Stimulated activated memory B cell treated with anti-CD40 and anti-IgM and Interleukin-4, amounts not matched to agents 10 μg/mL and 1 μg/mL and 100 μg/mL, for 72 hours (primary cell): ENCODE measurements at regions not wholly inside any gene's neighbourhood (a gene's known extent, or its start where the extent isn't known, plus 50 kb on each side); places are given as distances from the start of the nearest gene placed in this dataset.
A peak's percentile ranks its signal among the peaks of the same experiment; 100 is the strongest.

Experiments used
- ATAC-seq: fragments of 150-1000 bp; cut with Tn5 transposase; 2 replicates; pipeline ENCODE4 v1.10.0; 2021
- H3K27ac Mint-ChIP-seq: one replicate; pipeline ENCODE4 v1.8.0; 2022; ENCODE audit warnings: mild to moderate bottlenecking, mixed read lengths
- H3K27me3 Mint-ChIP-seq: one replicate; pipeline ENCODE4 v1.8.0; 2022; ENCODE audit warnings: mixed read lengths
- H3K36me3 Mint-ChIP-seq: one replicate; pipeline ENCODE4 v1.8.0; 2022; ENCODE audit warnings: mixed read lengths
- H3K4me1 Mint-ChIP-seq: one replicate; pipeline ENCODE4 v1.8.0; 2022; ENCODE audit warnings: mixed read lengths
- H3K4me3 Mint-ChIP-seq: one replicate; pipeline ENCODE4 v1.8.0; 2022; ENCODE audit warnings: mild to moderate bottlenecking, moderate library complexity, mixed read lengths
- H3K9me3 Mint-ChIP-seq: one replicate; pipeline ENCODE4 v1.8.0; 2022; ENCODE audit warnings: mixed read lengths

DNA sequence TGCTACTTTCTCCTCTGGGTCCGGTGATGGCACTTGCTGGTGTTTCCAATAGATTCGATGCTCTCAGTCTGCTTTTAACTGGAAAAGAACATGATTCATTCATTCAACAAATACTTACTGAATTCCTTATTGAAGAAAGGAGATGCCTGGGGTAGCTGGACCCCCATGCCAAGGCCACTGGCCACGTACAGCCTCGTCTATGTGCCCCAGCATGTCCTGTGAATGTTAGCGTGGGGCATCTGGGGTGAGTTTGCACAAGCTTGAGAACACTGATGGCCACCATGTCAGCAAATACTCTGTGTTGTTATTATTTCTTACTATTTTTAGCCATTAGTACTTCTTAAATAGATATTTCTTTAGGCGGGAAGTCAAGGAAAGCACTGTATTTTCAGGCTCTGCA is 112.0 kb upstream of the OXGR1 start:
- no peak overlapping the region for H3K27ac Mint-ChIP-seq
- peaks cover 8% of the 10 kb centered on the region for H3K4me1 Mint-ChIP-seq
- no peaks in the 10 kb centered on the region for H3K36me3 Mint-ChIP-seq
- ATAC-seq, result no peak
- no peaks in the 10 kb centered on the region for H3K9me3 Mint-ChIP-seq
- peaks cover 26% of the 10 kb centered on the region for H3K27me3 Mint-ChIP-seq
- H3K4me3 Mint-ChIP-seq, result no peak overlapping the region

DNA sequence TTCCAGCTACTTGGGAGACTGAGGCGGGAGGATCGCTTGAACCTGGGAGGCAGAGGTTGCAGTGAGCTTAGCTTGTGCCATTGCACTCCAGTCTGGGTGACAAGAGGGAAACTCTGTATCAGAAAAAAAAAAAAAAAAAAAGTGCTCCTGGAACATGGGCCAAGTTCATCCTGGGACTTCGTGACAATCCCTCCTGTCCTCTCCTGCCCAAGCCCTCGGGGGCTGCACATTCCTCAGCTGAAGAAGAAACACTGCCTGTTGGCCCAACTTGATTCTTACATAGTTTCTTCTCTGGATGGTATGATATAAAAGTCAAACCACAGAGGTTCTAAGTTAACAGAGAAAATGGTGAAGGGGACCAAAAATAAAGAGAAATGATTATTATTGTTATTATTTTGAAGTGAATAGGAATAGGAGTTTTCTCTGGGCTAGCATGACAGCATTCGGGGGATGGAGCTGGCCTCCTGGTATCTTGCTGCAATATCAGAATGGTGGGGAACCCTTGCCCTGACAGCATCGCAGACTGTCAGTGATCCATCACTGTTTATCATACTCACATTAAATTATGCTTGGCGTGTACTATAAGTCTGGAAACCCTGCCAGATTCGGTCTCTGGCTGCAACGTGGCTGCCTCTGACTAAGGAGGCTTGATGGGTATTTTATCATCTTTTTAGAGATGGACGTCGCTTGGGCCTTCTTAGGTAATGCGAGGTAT is 113.7 kb upstream of the OXGR1 start:
- no peak for ATAC-seq
- no peak overlapping the region for H3K27ac Mint-ChIP-seq
- H3K36me3 Mint-ChIP-seq, result no peaks in the 10 kb centered on the region
- H3K27me3 Mint-ChIP-seq, result peaks cover 21% of the 10 kb centered on the region
- peaks cover 8% of the 10 kb centered on the region for H3K4me1 Mint-ChIP-seq
- H3K4me3 Mint-ChIP-seq, result no peak overlapping the region
- H3K9me3 Mint-ChIP-seq, result no peaks in the 10 kb centered on the region

DNA sequence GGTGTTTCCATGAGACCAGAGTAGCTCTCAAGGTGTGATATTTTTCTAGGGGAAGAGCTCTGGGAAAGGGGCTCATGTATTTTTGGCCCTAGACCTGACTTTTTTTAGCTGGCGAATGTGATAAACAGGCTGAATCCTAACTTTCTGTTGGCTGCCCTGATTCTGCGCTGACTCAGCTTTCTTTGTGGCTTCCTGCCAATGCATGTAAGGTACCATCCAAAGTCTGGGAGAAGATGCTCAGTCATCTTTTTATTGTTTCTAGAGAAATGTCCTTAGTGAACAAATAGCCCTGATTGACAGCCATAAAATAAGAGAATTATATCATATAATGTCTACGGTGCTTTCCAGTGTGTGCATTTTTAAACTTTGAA is 113.6 kb upstream of the MBNL2 start:
- Mint-ChIP-seq H3K27ac (no peak overlapping the region), H3K4me3 (no peak overlapping the region)

DNA sequence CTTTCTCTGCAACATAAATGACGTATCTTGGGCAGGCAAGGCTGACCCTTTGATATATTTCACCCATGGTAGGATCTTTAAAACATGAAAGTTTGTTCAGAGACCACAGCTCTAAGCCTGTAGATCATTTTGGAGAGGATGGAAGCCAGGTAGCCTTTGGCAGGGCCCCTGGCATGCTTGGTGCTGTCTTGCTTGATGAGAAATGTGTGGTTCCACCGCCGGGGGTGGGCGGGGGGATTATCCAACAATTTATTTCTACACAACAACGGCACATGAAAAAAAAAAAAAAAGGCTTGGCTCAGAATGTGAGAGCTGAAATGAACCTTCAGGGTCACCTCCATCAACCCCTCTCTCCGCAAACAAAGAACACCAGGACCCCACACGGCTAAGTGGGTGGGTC is 112.9 kb upstream of the MBNL2 start:
- Mint-ChIP-seq H3K4me3 (no peak overlapping the region), H3K27me3 (peaks cover 21% of the 10 kb centered on the region), H3K4me1 (peaks cover 8% of the 10 kb centered on the region), H3K9me3 (no peaks in the 10 kb centered on the region), H3K36me3 (no peaks in the 10 kb centered on the region), H3K27ac (no peak overlapping the region)
- no peak for ATAC-seq

More for the DNA sequence above, 113.6 kb upstream of the MBNL2 start:
- no peaks in the 10 kb centered on the region for H3K9me3 Mint-ChIP-seq
- H3K36me3 Mint-ChIP-seq, result no peaks in the 10 kb centered on the region
- peaks cover 21% of the 10 kb centered on the region for H3K27me3 Mint-ChIP-seq
- ATAC-seq, result no peak
- H3K4me1 Mint-ChIP-seq, result peaks cover 8% of the 10 kb centered on the region

- no peak overlapping the region for H3K27ac Mint-ChIP-seq
- no peaks in the 10 kb centered on the region for H3K9me3 Mint-ChIP-seq
- H3K4me3 Mint-ChIP-seq, result no peak overlapping the region
- no peaks in the 10 kb centered on the region for H3K36me3 Mint-ChIP-seq
- peak; percentile 88 for ATAC-seq
- H3K27me3 Mint-ChIP-seq, result peaks cover 18% of the 10 kb centered on the region
- peaks cover 8% of the 10 kb centered on the region for H3K4me1 Mint-ChIP-seq
Measured at GRCh38 chr13:97109841-97110492, 112.2 kb upstream of the MBNL2 start.

DNA sequence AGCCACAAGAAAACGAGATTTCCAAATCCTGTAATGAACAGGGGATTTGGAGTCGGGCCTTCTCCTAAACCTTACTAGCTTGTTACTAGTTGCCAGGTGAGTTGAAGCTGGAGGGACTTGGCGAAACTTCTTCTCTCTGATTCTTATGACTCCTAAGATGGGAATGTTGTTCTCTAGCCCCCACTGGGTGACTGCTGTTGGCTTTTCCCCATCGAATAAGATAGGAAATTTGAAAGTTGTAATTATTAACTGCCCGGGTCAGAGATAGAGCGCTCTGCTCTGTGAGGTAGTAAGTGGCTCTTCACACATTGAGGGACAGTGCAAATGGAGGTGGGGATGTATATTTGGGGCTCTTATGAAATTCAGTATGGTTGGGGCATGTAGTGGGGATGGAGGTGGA is 111.2 kb upstream of the MBNL2 start:
- no peaks in the 10 kb centered on the region for H3K36me3 Mint-ChIP-seq

DNA sequence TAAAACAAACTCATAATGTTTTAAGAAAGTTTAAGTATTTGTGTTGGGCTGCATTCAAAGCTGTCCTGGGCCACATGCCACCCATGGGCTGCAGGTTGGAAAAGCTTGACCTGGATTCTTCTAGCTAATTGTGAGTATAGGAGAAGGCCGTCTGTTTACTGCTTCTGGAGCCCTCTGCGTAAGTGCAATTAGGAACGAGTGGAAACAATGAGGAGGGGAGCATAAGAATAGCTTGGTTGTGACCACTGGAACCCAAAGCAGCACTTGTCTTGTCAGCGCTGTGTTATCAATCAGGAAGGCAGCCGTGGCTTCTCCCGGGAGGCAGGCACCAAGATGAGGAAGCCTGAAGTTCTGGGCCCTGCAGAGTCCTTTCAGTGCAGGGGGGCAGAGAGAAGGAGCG is 110.4 kb upstream of the MBNL2 start:
- H3K4me3 Mint-ChIP-seq, result no peak overlapping the region
- no peak overlapping the region for H3K27ac Mint-ChIP-seq
- H3K36me3 Mint-ChIP-seq, result no peaks in the 10 kb centered on the region
- peaks cover 8% of the 10 kb centered on the region for H3K4me1 Mint-ChIP-seq
- H3K27me3 Mint-ChIP-seq, result peaks cover 21% of the 10 kb centered on the region
- no peak for ATAC-seq
- no peaks in the 10 kb centered on the region for H3K9me3 Mint-ChIP-seq

More for the DNA sequence above, 111.2 kb upstream of the MBNL2 start:
- H3K4me1 Mint-ChIP-seq, result peaks cover 8% of the 10 kb centered on the region
- H3K27ac Mint-ChIP-seq, result no peak overlapping the region
- peaks cover 19% of the 10 kb centered on the region for H3K27me3 Mint-ChIP-seq
- no peak overlapping the region for H3K4me3 Mint-ChIP-seq
- no peak for ATAC-seq
- H3K9me3 Mint-ChIP-seq, result no peaks in the 10 kb centered on the region

- Mint-ChIP-seq H3K27ac (no peak overlapping the region), H3K36me3 (no peaks in the 10 kb centered on the region), H3K4me1 (peaks cover 8% of the 10 kb centered on the region), H3K9me3 (no peaks in the 10 kb centered on the region), H3K27me3 (peaks cover 21% of the 10 kb centered on the region), H3K4me3 (no peak overlapping the region)
- no peak for ATAC-seq
Measured at GRCh38 chr13:97112446-97113152, 109.5 kb upstream of the MBNL2 start.

GRCh38 chr13:97113231-97114001 is 108.7 kb upstream of the MBNL2 start:
- no peak for ATAC-seq
- H3K36me3 Mint-ChIP-seq, result no peaks in the 10 kb centered on the region
- no peaks in the 10 kb centered on the region for H3K9me3 Mint-ChIP-seq
- no peak overlapping the region for H3K4me3 Mint-ChIP-seq
- peaks cover 21% of the 10 kb centered on the region for H3K27me3 Mint-ChIP-seq
- peaks cover 8% of the 10 kb centered on the region for H3K4me1 Mint-ChIP-seq
- no peak overlapping the region for H3K27ac Mint-ChIP-seq

DNA sequence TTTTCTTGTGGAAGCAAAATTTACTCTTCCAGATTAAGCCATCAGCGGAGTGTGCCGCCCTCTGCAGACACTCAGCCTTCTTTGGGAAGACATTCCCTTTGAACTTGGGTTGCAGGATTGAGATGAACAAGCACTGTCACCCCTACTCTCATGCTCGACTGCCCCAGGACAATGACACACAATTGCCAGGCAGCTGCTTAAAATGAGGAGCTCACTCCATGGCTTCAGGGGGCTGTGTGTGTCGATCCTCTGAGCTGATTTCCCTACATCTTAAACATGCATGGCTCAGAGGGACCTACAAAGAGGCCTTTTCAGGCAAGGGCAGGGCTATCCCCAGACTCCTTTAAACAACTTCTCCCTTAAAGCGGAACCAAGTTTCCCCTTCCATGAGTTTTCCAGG is 107.5 kb upstream of the MBNL2 start:
- H3K4me3 Mint-ChIP-seq, result no peak overlapping the region
- H3K9me3 Mint-ChIP-seq, result no peaks in the 10 kb centered on the region
- ATAC-seq, result no peak
- H3K36me3 Mint-ChIP-seq, result no peaks in the 10 kb centered on the region
- no peak overlapping the region for H3K27ac Mint-ChIP-seq
- H3K4me1 Mint-ChIP-seq, result peaks cover 6% of the 10 kb centered on the region
- H3K27me3 Mint-ChIP-seq, result peaks cover 14% of the 10 kb centered on the region

GRCh38 chr13:97116754-97117153 is 105.4 kb upstream of the MBNL2 start:
- Mint-ChIP-seq H3K36me3 (no peaks in the 10 kb centered on the region), H3K27ac (no peak overlapping the region), H3K4me1 (no peaks in the 10 kb centered on the region), H3K9me3 (no peaks in the 10 kb centered on the region), H3K4me3 (no peak overlapping the region), H3K27me3 (peaks cover 23% of the 10 kb centered on the region)
- ATAC-seq, result no peak

DNA sequence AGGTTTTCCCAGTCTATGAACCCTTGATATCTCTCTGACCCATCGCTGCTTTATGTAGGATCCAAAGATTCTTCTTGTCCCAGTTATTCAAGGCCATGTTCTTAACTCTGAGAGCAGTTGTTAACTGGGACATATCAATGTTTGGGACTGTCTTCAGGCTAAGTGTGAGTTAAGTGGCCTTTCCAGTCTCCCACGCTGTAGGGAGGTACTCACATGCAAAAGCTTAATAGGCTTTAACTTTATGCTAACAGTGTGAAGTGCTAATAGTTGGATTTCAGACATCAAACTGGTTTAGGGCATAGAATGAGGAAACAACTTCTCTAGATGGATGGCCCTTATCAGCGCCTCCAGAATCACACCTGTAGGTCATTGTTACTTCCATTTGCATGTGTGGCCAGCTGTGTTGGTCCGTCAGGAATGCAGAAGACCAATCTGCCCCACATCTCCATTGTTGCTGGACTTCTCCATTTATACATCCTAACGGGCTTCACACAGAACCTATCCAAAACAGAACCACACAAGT is 104.7 kb upstream of the MBNL2 start:
- Mint-ChIP-seq H3K27ac (no peak overlapping the region), H3K36me3 (no peaks in the 10 kb centered on the region), H3K4me1 (no peaks in the 10 kb centered on the region), H3K4me3 (no peak overlapping the region), H3K9me3 (no peaks in the 10 kb centered on the region), H3K27me3 (peaks cover 28% of the 10 kb centered on the region)
- ATAC-seq, result no peak

GRCh38 chr13:97119943-97120342 is 102.2 kb upstream of the MBNL2 start:
- Mint-ChIP-seq H3K36me3 (no peaks in the 10 kb centered on the region), H3K9me3 (no peaks in the 10 kb centered on the region), H3K27ac (no peak overlapping the region), H3K4me3 (no peak overlapping the region), H3K4me1 (no peaks in the 10 kb centered on the region), H3K27me3 (peaks cover 53% of the 10 kb centered on the region)
- ATAC-seq, result no peak

- H3K4me3 Mint-ChIP-seq, result no peak overlapping the region
- H3K9me3 Mint-ChIP-seq, result no peaks in the 10 kb centered on the region
- no peaks in the 10 kb centered on the region for H3K4me1 Mint-ChIP-seq
- no peak for ATAC-seq
- H3K36me3 Mint-ChIP-seq, result no peaks in the 10 kb centered on the region
- peaks cover 57% of the 10 kb centered on the region for H3K27me3 Mint-ChIP-seq
- H3K27ac Mint-ChIP-seq, result no peak overlapping the region
Measured at GRCh38 chr13:97120346-97120745, 101.8 kb upstream of the MBNL2 start.

DNA sequence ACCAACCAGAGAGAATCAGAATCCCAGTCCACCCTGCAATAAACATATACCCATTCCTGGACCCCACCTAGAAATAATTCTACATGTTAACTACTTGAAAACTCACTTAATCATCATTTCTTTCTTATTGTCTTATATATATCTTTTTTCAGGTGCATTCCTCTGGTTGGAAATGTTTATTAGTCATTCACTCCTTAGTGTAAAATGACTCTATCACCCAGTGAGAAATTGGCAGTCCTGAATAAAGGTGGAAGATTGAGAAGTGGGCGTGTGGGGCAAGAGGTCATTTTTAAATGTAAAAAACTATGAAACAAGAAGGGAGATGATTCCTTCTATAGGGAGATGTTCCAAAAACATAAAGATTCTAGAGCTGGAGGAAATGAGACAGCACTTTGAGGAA is 101.2 kb upstream of the MBNL2 start:
- H3K36me3 Mint-ChIP-seq, result no peaks in the 10 kb centered on the region
- no peaks in the 10 kb centered on the region for H3K9me3 Mint-ChIP-seq
- peaks cover 57% of the 10 kb centered on the region for H3K27me3 Mint-ChIP-seq
- no peak overlapping the region for H3K4me3 Mint-ChIP-seq
- ATAC-seq, result no peak
- no peak overlapping the region for H3K27ac Mint-ChIP-seq
- H3K4me1 Mint-ChIP-seq, result peaks cover under 1% of the 10 kb centered on the region
